Right hindlimb (tissue), 1 donor: ENCODE measurements at regions not wholly inside any gene's neighbourhood (a gene's known extent, or its start where the extent isn't known, plus 50 kb on each side); places are given as distances from the start of the nearest gene placed in this dataset.
"Not testable (repeated sequence)": the region's sequence is repeated elsewhere in the genome, so short reads cannot be mapped to it uniquely, and the experiment has no call there.

ENCODE experiments used
- DNase-seq: peaks from one replicate; pipeline ENCODE4 v3.0.0-alpha.2; 2018

GRCh38 chr9:40884902-40885490, 243.5 kb downstream of the FOXD4L6 start:
- DNase-seq = not testable (repeated sequence)

GRCh38 chr9:40884072-40884901, 244.2 kb downstream of the FOXD4L6 start:
- DNase-seq = no peak

- not testable (repeated sequence) for DNase-seq
These were observed 244.9 kb downstream of the FOXD4L6 start for GRCh38 chr9:40883423-40884071.

- DNase-seq = not testable (repeated sequence)
These were observed 254.7 kb downstream of the FOXD4L6 start for GRCh38 chr9:40873753-40874295.

- DNase-seq = not testable (repeated sequence)
These were observed 260.0 kb downstream of the FOXD4L6 start for GRCh38 chr9:40868437-40868836.
